Calu3 (cell line): ENCODE measurements at regions not wholly inside any gene's neighbourhood (a gene's known extent, or its start where the extent isn't known, plus 50 kb on each side); places are given as distances from the start of the nearest gene placed in this dataset.
A peak's percentile ranks its signal among the peaks of the same experiment; 100 is the strongest.

Experiments used
- BruUV-seq: library from RNA; stranded (reverse); fragments of 400-500 nt; replicated peaks from 2 replicates; lab custom pipeline; 2021; lab: Mats Ljungman, UMichigan
- CTCF ChIA-PET: fragments of 300-600 bp; sonication (Branson Sonifier 250); formaldehyde crosslinking; loops from one replicate; lab custom pipeline; 2022; ENCODE audit warnings: antibody characterized with exemption; lab: Charles Lee
- DNase-seq: peaks from one replicate; pipeline ENCODE4 v3.0.0; 2022
- H3K27ac Mint-ChIP-seq: one replicate; pipeline ENCODE4 v1.8.0; 2022; ENCODE audit warnings: mixed read lengths; ENCODE audit not compliant: unreplicated experiment
- H3K27me3 Mint-ChIP-seq: one replicate; pipeline ENCODE4 v1.8.0; 2022; ENCODE audit warnings: mixed read lengths; ENCODE audit not compliant: unreplicated experiment
- H3K36me3 Mint-ChIP-seq: one replicate; pipeline ENCODE4 v1.8.0; 2022; ENCODE audit warnings: mild to moderate bottlenecking, moderate library complexity, mixed read lengths; ENCODE audit not compliant: insufficient read depth, unreplicated experiment
- H3K4me1 Mint-ChIP-seq: one replicate; pipeline ENCODE4 v1.8.0; 2022; ENCODE audit warnings: mild to moderate bottlenecking, low read depth, mixed read lengths; ENCODE audit not compliant: unreplicated experiment
- H3K4me3 Mint-ChIP-seq: one replicate; pipeline ENCODE4 v1.8.0; 2022; ENCODE audit warnings: mild to moderate bottlenecking, low read depth, moderate library complexity, mixed read lengths; ENCODE audit not compliant: unreplicated experiment
- H3K9me3 Mint-ChIP-seq: one replicate; pipeline ENCODE4 v1.8.0; 2022; ENCODE audit warnings: low read depth, mixed read lengths; ENCODE audit not compliant: unreplicated experiment
- intact Hi-C: fragments of 100-400 bp; cut with micrococcal nuclease; formaldehyde crosslinking; loops from one replicate; pipeline ENCODE4 v1.10.0; 2022; ENCODE audit not compliant: unreplicated experiment
- TF ChIP-seq, protein P1 (sequence below): fragments of 200-600 bp; IDR thresholded peaks from one replicate; pipeline ENCODE4 v1.8.0; 2022; ENCODE audit warnings: antibody characterized with exemption; ENCODE audit not compliant: unreplicated experiment

- Mint-ChIP-seq H3K4me3 (peak overlapping the region; percentile 12), H3K9me3 (no peaks in the 10 kb centered on the region), H3K27ac (peak overlapping the region; percentile 85), H3K36me3 (peaks cover 14% of the 10 kb centered on the region), H3K27me3 (no peaks in the 10 kb centered on the region), H3K4me1 (peaks cover 70% of the 10 kb centered on the region)
- DNase-seq, result peak; percentile 94
- BruUV-seq, result no TSS peak
- TF ChIP-seq, protein P1, sequence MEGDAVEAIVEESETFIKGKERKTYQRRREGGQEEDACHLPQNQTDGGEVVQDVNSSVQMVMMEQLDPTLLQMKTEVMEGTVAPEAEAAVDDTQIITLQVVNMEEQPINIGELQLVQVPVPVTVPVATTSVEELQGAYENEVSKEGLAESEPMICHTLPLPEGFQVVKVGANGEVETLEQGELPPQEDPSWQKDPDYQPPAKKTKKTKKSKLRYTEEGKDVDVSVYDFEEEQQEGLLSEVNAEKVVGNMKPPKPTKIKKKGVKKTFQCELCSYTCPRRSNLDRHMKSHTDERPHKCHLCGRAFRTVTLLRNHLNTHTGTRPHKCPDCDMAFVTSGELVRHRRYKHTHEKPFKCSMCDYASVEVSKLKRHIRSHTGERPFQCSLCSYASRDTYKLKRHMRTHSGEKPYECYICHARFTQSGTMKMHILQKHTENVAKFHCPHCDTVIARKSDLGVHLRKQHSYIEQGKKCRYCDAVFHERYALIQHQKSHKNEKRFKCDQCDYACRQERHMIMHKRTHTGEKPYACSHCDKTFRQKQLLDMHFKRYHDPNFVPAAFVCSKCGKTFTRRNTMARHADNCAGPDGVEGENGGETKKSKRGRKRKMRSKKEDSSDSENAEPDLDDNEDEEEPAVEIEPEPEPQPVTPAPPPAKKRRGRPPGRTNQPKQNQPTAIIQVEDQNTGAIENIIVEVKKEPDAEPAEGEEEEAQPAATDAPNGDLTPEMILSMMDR, result peak; percentile 45
- CTCF ChIA-PET, result interaction anchor here (0.5 to 3.0 kb wide), 21 partner anchors 11 to 180 kb away, joined by 3 to 17 read pairs (median 4); no protein-coding TSS in a partner anchor
- intact Hi-C loops, result loop anchor here (1.0 to 2.0 kb wide), 4 partner anchors 41 to 172 kb away; no protein-coding TSS in a partner anchor
Observed at GRCh38 chr7:26549281-26549944, 257.8 kb downstream of the SNX10 start.

DNA sequence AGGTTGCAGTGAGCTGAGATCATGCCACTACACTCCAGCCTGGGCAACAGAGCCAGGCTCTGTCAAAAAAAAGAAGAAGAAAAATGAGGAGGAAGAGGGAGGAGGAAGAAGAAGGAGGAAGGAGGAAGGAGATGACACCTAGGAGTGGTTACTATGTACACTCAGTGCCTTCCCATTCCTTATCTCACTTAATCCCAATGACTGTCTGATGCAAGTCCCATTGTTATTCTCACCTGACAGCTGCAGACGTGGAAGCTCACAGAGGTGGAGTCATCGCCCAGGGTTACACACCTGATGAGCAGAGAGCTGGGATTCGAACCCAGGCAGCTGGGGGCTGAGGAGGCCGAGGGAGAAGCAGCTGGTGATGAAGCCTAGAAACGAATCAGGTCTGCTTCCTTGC is 258.8 kb downstream of the SNX10 start:
- peak; percentile 27 for DNase-seq
- intact Hi-C loops, result no loop called here
- no TSS peak for BruUV-seq
- H3K27ac Mint-ChIP-seq, result peak overlapping the region; percentile 85
- TF ChIP-seq, protein P1, result no peak
- no peaks in the 10 kb centered on the region for H3K27me3 Mint-ChIP-seq
- peak overlapping the region; percentile 12 for H3K4me3 Mint-ChIP-seq
- H3K4me1 Mint-ChIP-seq, result peaks cover 62% of the 10 kb centered on the region
- peaks cover 14% of the 10 kb centered on the region for H3K36me3 Mint-ChIP-seq
- H3K9me3 Mint-ChIP-seq, result no peaks in the 10 kb centered on the region
- CTCF ChIA-PET, result interaction anchor here (1.2 to 3.0 kb wide), 10 partner anchors 14 to 181 kb away, joined by 3 to 17 read pairs (median 8); no protein-coding TSS in a partner anchor

DNA sequence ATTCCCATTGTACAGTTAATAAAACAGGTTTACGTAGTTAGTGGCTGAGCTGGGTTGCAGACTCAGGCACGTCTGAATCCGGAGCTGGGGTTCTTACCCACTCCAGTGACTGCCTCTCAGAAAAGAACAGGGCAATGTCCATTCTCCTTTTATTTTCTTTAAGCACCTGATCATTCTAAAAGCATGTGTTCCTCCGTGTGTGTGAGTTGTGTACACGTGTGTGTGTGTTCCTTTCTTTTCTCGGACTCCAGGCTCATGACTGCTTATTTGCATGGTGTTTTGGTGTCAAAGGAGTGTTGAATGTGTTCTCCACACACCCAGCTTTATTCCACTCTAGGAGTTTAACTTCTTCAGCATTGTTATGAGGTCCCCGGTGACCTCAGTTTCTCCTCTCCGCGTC is 260.1 kb downstream of the SNX10 start:
- DNase-seq, result no peak
- Mint-ChIP-seq H3K27me3 (no peaks in the 10 kb centered on the region), H3K27ac (no peak overlapping the region), H3K9me3 (no peaks in the 10 kb centered on the region), H3K4me3 (no peak overlapping the region), H3K4me1 (peaks cover 74% of the 10 kb centered on the region), H3K36me3 (peaks cover 14% of the 10 kb centered on the region)
- CTCF ChIA-PET, result no interaction called here
- TF ChIP-seq, protein P1, result no peak
- intact Hi-C loops, result no loop called here
- no TSS peak for BruUV-seq

- TF ChIP-seq, protein P1, result no peak
- Mint-ChIP-seq H3K4me3 (no peak overlapping the region), H3K27me3 (no peaks in the 10 kb centered on the region), H3K4me1 (peaks cover 81% of the 10 kb centered on the region), H3K36me3 (peaks cover 14% of the 10 kb centered on the region), H3K9me3 (no peaks in the 10 kb centered on the region), H3K27ac (no peak overlapping the region)
- intact Hi-C loops, result no loop called here
- CTCF ChIA-PET, result interaction anchor here (0.6 kb wide), 1 partner anchor 144 kb away, joined by 3 read pairs; no protein-coding TSS in a partner anchor
- BruUV-seq, result no TSS peak
- no peak for DNase-seq
Observed at GRCh38 chr7:26553128-26553527, 261.5 kb downstream of the SNX10 start.
